ENCODE measurements at regions not wholly inside any gene's neighbourhood (a gene's known extent, or its start where the extent isn't known, plus 50 kb on each side); places are given as distances from the start of the nearest gene placed in this dataset.

- Histone ChIP-seq H3K14ac (ENCODE audit: insufficient read length) (no peak overlapping the region), H2BK15ac (ENCODE audit: low read length) (no peak overlapping the region), H3K9ac (replicated peaks in 1 of 4; ENCODE audit: extremely low read depth in 1 of 4, low read depth in 3 of 4, low read length in 3 of 4) (no peak overlapping the region), H3K27me3 (replicated peaks in 1 of 4; ENCODE audit: control insufficient read depth in 3 of 4, extremely low read depth in 1 of 4, insufficient read depth in 3 of 4, low read length in 3 of 4) (no peaks in the 10 kb centered on the region), H4K20me1 (replicated peaks in 1 of 2; ENCODE audit: control insufficient read depth in 1 of 2, insufficient read depth in 2 of 2, low read length in 2 of 2) (no peaks in the 10 kb centered on the region), H3K4me3 (ENCODE audit: extremely low read depth in 1 of 4, insufficient read depth in 2 of 4, low read depth in 3 of 4, low read length in 4 of 4) (no peak overlapping the region), H3K4ac (replicated peaks; ENCODE audit: insufficient read length, low read depth, low read length) (no peak overlapping the region), H3K4me2 (ENCODE audit: insufficient read depth in 1 of 2, low read depth in 2 of 2, low read length in 2 of 2) (no peak overlapping the region), H3K79me2 (ENCODE audit: control insufficient read depth in 1 of 2, insufficient read depth in 2 of 2, low read length in 2 of 2) (no peaks in the 10 kb centered on the region), H2AK5ac (ENCODE audit: low read depth, low read length) (no peak overlapping the region), H3K27ac (ENCODE audit: low read depth, low read length) (no peak overlapping the region), H3K23ac (ENCODE audit: insufficient read length) (no peak overlapping the region), H3K9me3 (ENCODE audit: insufficient read depth in 2 of 2, low read depth in 1 of 2, low read length in 1 of 2) (0 out of 4 replicates have a peak, but pooled peaks cover 0 to 2% of the 10 kb centered on the region in 2 experiments), H4K91ac (replicated peaks; ENCODE audit: insufficient read length, low read length) (no peak overlapping the region), H2BK20ac (ENCODE audit: low read length) (no peak overlapping the region), H2BK5ac (ENCODE audit: low read depth, low read length) (no peak overlapping the region), H3K36me3 (ENCODE audit: control insufficient read depth in 2 of 4, insufficient read depth in 4 of 4, low read length in 3 of 4) (no peaks in the 10 kb centered on the region), H2AFZ (ENCODE audit: low read length) (no peak overlapping the region), H3K56ac (replicated peaks; ENCODE audit: insufficient read length, low read depth, low read length) (no peak overlapping the region), H4K8ac (ENCODE audit: extremely low read depth, insufficient read depth, low read length) (no peak overlapping the region), H4K5ac (ENCODE audit: insufficient read length, low read depth, low read length) (no peak overlapping the region), H3K23me2 (ENCODE audit: low read depth, low read length) (no peaks in the 10 kb centered on the region), H2BK120ac (replicated peaks; ENCODE audit: low read depth, low read length) (no peak overlapping the region), H3K18ac (ENCODE audit: extremely low read depth, low read length) (no peak overlapping the region), H3K79me1 (ENCODE audit: low read depth, low read length) (no peaks in the 10 kb centered on the region), H2BK12ac (ENCODE audit: low read depth, low read length) (no peak overlapping the region), H3K4me1 (replicated peaks in 1 of 4; ENCODE audit: control insufficient read depth in 3 of 4, insufficient read depth in 4 of 4, low read length in 3 of 4) (no peaks in the 10 kb centered on the region)
- FAIRE-seq, result peak; percentile 24
- DNase-seq (ENCODE audit: low read depth in 1 of 2, low spot score in 2 of 2), result peak in 1 of 2 experiments; percentile 47
- ChIA-PET CTCF (ENCODE audit: partially characterized antibody) (interaction anchor here (0.8 to 1.8 kb wide), 4 partner anchors 14 to 1703 kb away, joined by 3 to 5 read pairs (median 3); no protein-coding TSS in a partner anchor), POLR2A (ENCODE audit: partially characterized antibody) (no interaction called here)
- WGBS, 2 experiments (ENCODE audit: extremely low coverage in 1 of 2, insufficient coverage in 1 of 2, insufficient read length in 1 of 2, insufficient replicate concordance in 2 of 2, low coverage in 1 of 2, low lambda C conversion rate in 2 of 2, missing lambda C conversion rate in 1 of 2), result 75% methylated on average over 3 of the region's 3 CpGs; no CpG with 5 or more reads in 1 of the 2 experiments
- TF ChIP-seq SAP30 (IDR thresholded peaks at IDR 0.05; ENCODE audit: insufficient read depth, insufficient replicate concordance, low read length) (no peak), SIN3A (conservative IDR thresholded peaks at IDR 0.05 in 1 of 2, IDR thresholded peaks at IDR 0.05 in 1 of 2; ENCODE audit: low read depth in 1 of 2, low read length in 2 of 2) (peak; percentile 77 to 85; a peak in 3 of 4 replicates)
These were observed 244.0 kb downstream of the TMEM114 start for GRCh38 chr16:8346294-8346693.
